HepG2 (cell line): ENCODE measurements at regions not wholly inside any gene's neighbourhood (a gene's known extent, or its start where the extent isn't known, plus 50 kb on each side); places are given as distances from the start of the nearest gene placed in this dataset.

Experiments
- EP300 ChIP-seq, 3 experiments: sonication (generic) in 1 of 3; formaldehyde crosslinking in 1 of 3; IDR thresholded peaks; 2 replicates each; pipeline versions ENCODE4 v1.5.1 to v1.6.1; 2011 to 2020; ENCODE audit warnings: low read depth in 2 of 3, low read length in 2 of 3, borderline replicate concordance in 1 of 3, improper control_type of control experiment in 1 of 3, mild to moderate bottlenecking in 1 of 3, missing genetic modification reagents in 1 of 3, moderate library complexity in 1 of 3
- HNRNPH1 ChIP-seq: fragments of 200-400 bp; formaldehyde crosslinking; optimal IDR thresholded peaks from 2 replicates; pipeline ENCODE3; 2017; ENCODE audit warnings: mild to moderate bottlenecking, low read depth, low read length
- POLR2A ChIP-seq, 2 experiments: IDR thresholded peaks; 2 replicates each; pipeline ENCODE4 v1.6.1; 2011; ENCODE audit warnings: low read depth in 2 of 2, low read length in 2 of 2, mild to moderate bottlenecking in 1 of 2, moderate library complexity in 1 of 2; ENCODE audit not compliant: insufficient read depth in 1 of 2
- RFX5 ChIP-seq: IDR thresholded peaks from 2 replicates; pipeline ENCODE4 v1.6.1; 2011; ENCODE audit warnings: low read depth, low read length, improper control_type of control experiment
- ZNF468 ChIP-seq: sonication (generic); formaldehyde crosslinking; IDR thresholded peaks from 2 replicates; pipeline ENCODE4 v1.8.0; 2022; ENCODE audit warnings: mild to moderate bottlenecking, moderate library complexity, missing genetic modification reagents
- TF ChIP-seq, protein P1 (sequence below): sonication (generic); formaldehyde crosslinking; IDR thresholded peaks from 2 replicates; pipeline ENCODE4 v1.4.0; 2020; ENCODE audit warnings: missing genetic modification reagents

DNA sequence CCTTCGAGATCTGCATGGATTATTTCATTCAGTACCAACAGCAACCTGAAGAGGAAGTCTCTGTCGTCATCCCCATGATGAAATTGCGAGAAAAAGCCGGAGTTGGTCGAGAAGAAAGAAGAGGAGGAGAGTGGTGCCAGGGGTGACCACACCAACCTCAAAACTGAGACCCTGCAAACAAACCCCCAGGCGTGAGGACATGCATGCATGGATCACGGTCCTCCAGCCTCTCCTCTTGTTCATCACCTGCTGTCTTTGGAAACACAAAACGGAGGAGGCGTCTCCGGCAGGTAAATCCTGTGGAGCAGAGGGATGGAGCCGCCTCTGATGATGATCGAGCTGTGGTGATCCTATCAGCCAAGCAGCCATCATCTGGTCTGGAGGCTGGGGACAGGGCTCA, 114.4 kb upstream of the IRX2 start:
- no peak for TF ChIP-seq EP300 (IDR thresholded peaks at IDR 0.05; ENCODE audit: low read depth in 2 of 2, low read length in 2 of 2)
- TF ChIP-seq EP300 (CRISPR knock-in tag; IDR thresholded peaks at IDR 0.05; ENCODE audit: borderline replicate concordance), result no peak
- no peak for TF ChIP-seq RFX5
- TF ChIP-seq POLR2A (IDR thresholded peaks at IDR 0.05; ENCODE audit: insufficient read depth in 1 of 2, low read depth in 2 of 2, low read length in 2 of 2), result no peak
- TF ChIP-seq HNRNPH1, result no peak
- TF ChIP-seq ZNF468, result no peak
- TF ChIP-seq, protein P1, sequence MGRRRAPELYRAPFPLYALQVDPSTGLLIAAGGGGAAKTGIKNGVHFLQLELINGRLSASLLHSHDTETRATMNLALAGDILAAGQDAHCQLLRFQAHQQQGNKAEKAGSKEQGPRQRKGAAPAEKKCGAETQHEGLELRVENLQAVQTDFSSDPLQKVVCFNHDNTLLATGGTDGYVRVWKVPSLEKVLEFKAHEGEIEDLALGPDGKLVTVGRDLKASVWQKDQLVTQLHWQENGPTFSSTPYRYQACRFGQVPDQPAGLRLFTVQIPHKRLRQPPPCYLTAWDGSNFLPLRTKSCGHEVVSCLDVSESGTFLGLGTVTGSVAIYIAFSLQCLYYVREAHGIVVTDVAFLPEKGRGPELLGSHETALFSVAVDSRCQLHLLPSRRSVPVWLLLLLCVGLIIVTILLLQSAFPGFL (CRISPR knock-in tag), result no peak
